Right lobe of liver (tissue), 6 donors: ENCODE measurements at regions not wholly inside any gene's neighbourhood (a gene's known extent, or its start where the extent isn't known, plus 50 kb on each side); places are given as distances from the start of the nearest gene placed in this dataset.
"Not testable (repeated sequence)": the region's sequence is repeated elsewhere in the genome, so short reads cannot be mapped to it uniquely, and the experiment has no call there.

ENCODE experiments used
- ATAC-seq, 4 donors: fragments of 200-7000 bp; cut with Tn5 transposase; one replicate each; pipeline ENCODE4 v1.9.1; 2020; ENCODE audit warnings: mild to moderate bottlenecking in 4 of 4, moderate library complexity in 4 of 4
- DNase-seq, 3 donors: peaks; one replicate each; pipeline ENCODE4 v3.0.0-alpha.2; 2020
- H3K27ac ChIP-seq, 3 donors: fragments of 200-600 bp; one replicate each; pipeline ENCODE4 v1.8.0; 2022
- H3K27me3 ChIP-seq, 2 donors: fragments of 200-600 bp; one replicate each; pipeline ENCODE4 v1.8.0; 2022
- H3K36me3 ChIP-seq, 4 donors: fragments of 200-600 bp; sonication (generic) in 1 of 4; one replicate each; pipeline versions ENCODE4 v1.5.1 to v1.8.0; 2017 to 2022; ENCODE audit warnings: control low read depth in 1 of 4
- H3K4me1 ChIP-seq, 4 donors: fragments of 200-600 bp; sonication (generic) in 1 of 4; one replicate each; pipeline versions ENCODE4 v1.5.1 to v1.8.0; 2017 to 2022; ENCODE audit warnings: control low read depth in 1 of 4
- H3K4me3 ChIP-seq, 3 donors: fragments of 200-600 bp; one replicate each; pipeline ENCODE4 v1.8.0; 2022
- H3K9me3 ChIP-seq, 4 donors: fragments of 200-600 bp; sonication (generic) in 1 of 4; one replicate each; pipeline versions ENCODE4 v1.5.1 to v1.8.0; 2017 to 2022; ENCODE audit warnings: control low read depth in 1 of 4
- CTCF ChIP-seq, 4 donors: fragments of 200-600 bp in 3 of 4; fragments of 450-650 bp in 1 of 4; IDR thresholded peaks; one replicate each; pipeline versions ENCODE4 v1.5.1 to v1.8.0; 2016 to 2022; ENCODE audit warnings: antibody characterized with exemption in 4 of 4, mild to moderate bottlenecking in 2 of 4
- POLR2A ChIP-seq: fragments of 450-650 bp; IDR thresholded peaks from one replicate; pipeline ENCODE4 v1.6.1; 2017; ENCODE audit warnings: antibody characterized with exemption, mild to moderate bottlenecking
- WGBS: methylation state at CpG from one replicate; pipeline ENCODE4 v1.1.6; 2018; ENCODE audit warnings: low coverage, low lambda C conversion rate; ENCODE audit not compliant: insufficient coverage; ENCODE audit errors: missing lambda C conversion rate; 5-methylcytosine and 5-hydroxymethylcytosine counted together
- intact Hi-C, 2 donors: fragments of 100-400 bp; cut with DNase I; formaldehyde crosslinking; loops; one replicate each; pipeline versions ENCODE4 v1.11.2 to v1.14.1; 2022
- donor health status: DM: no; HTN: yes; CAD: no.
- donor health status: DM: no; HTN: no; CAD: no.
- donor health status: DM: no; HTN: no; CAD: no.
- donor health status: DM: no; HTN: yes; CAD: no.
- donor health status: DM: no; HTN: yes; CAD: no.

DNA sequence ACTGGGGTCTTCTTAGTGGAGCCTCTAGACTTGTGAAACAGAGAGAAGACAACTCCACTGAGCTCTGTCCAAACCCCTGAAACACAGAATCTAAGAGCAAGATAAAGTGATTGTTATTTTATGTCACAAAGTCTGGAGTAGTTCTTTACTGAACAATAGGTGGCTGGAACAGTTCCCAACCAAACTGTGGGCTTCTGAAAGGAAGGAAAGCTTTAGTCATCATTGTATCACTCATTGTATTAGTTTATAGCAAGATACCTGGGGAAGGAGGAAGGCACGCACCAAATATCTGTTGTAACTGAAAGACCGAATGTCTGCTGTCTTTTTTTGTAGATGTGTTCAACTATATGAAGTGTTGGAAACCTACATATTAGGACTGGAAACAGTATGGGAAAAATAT is 284.9 kb upstream of the TBX18 start:
- WGBS = 85% methylated on average over 2 of the region's 2 CpGs

GRCh38 chr6:85047818-85048217 is 283.4 kb upstream of the TBX18 start:
- WGBS = 47% methylated on average over 2 of the region's 2 CpGs
- Histone ChIP-seq H3K27ac (no peak overlapping the region), H3K27me3 (no peaks in the 10 kb centered on the region), H3K4me1 (no peaks in the 10 kb centered on the region), H3K4me3 (no peak overlapping the region), H3K36me3 (no peaks in the 10 kb centered on the region), H3K9me3 (no peaks in the 10 kb centered on the region)
- DNase-seq = no peak
- TF ChIP-seq CTCF (IDR thresholded peaks at IDR 0.05) = no peak
- no peak for TF ChIP-seq POLR2A
- intact Hi-C loops = no loop called here
- ATAC-seq = no peak

More for the DNA sequence above, 284.9 kb upstream of the TBX18 start:
- H3K4me1 ChIP-seq = no peaks in the 10 kb centered on the region
- DNase-seq (no peak), ATAC-seq (no peak)
- H3K27ac ChIP-seq = no peak overlapping the region
- no peaks in the 10 kb centered on the region for H3K36me3 ChIP-seq
- no peaks in the 10 kb centered on the region for H3K9me3 ChIP-seq
- intact Hi-C loops = no loop called here
- H3K27me3 ChIP-seq = no peaks in the 10 kb centered on the region
- no peak overlapping the region for H3K4me3 ChIP-seq
- TF ChIP-seq POLR2A (no peak), CTCF (IDR thresholded peaks at IDR 0.05) (no peak)

- H3K27ac ChIP-seq, H3K4me3 ChIP-seq, DNase-seq, H3K9me3 ChIP-seq, H3K4me1 ChIP-seq, intact Hi-C loops, H3K27me3 ChIP-seq, ATAC-seq, H3K36me3 ChIP-seq: not testable (repeated sequence)
- WGBS = 92% methylated on average over 1 of the region's 1 CpG
Observed at GRCh38 chr6:85045767-85046166, 281.4 kb upstream of the TBX18 start.

DNA sequence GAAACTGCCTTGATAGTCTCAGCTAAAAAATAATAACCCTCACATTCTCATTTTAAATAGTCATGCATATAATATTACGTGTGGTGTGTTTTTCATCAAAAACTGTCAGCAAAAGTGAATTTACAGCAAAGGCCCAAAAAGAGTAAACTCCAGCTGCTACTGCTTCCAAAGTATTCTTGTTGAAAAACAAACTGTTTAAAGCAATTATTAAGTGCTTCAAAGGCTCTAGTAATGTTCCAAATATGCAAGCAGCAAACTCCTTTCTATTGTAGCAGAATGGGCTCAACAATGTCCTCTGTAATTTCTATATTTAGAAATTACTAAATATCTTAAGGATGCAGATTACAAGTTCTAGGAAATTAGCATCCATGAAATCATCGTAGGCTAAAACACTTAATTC is 280.0 kb upstream of the TBX18 start:
- H3K4me3 ChIP-seq = no peak overlapping the region
- WGBS = 57% methylated on average over 2 of the region's 2 CpGs
- H3K9me3 ChIP-seq = no peaks in the 10 kb centered on the region
- intact Hi-C loops = no loop called here
- H3K27me3 ChIP-seq = no peaks in the 10 kb centered on the region
- H3K4me1 ChIP-seq = no peaks in the 10 kb centered on the region
- no peak overlapping the region for H3K27ac ChIP-seq
- no peak for DNase-seq
- no peaks in the 10 kb centered on the region for H3K36me3 ChIP-seq
- TF ChIP-seq POLR2A (no peak), CTCF (IDR thresholded peaks at IDR 0.05) (no peak)
- ATAC-seq = no peak

GRCh38 chr6:85041376-85041775 is 277.0 kb upstream of the TBX18 start:
- no peak for DNase-seq
- Histone ChIP-seq H3K27me3 (no peaks in the 10 kb centered on the region), H3K4me3 (no peak overlapping the region), H3K9me3 (no peaks in the 10 kb centered on the region), H3K36me3 (no peaks in the 10 kb centered on the region), H3K27ac (no peak overlapping the region), H3K4me1 (no peaks in the 10 kb centered on the region)
- no peak for ATAC-seq
- no peak for TF ChIP-seq CTCF (IDR thresholded peaks at IDR 0.05)
- no peak for TF ChIP-seq POLR2A
- intact Hi-C loops = no loop called here
